ENCODE measurements at regions not wholly inside any gene's neighbourhood (a gene's known extent, or its start where the extent isn't known, plus 50 kb on each side); places are given as distances from the start of the nearest gene placed in this dataset.

GRCh38 chr17:72386619-72387237, 265.9 kb downstream of the SOX9 start:
- DNase-seq (ENCODE audit: low read depth in 1 of 2, low spot score in 1 of 2), result no peak

DNA sequence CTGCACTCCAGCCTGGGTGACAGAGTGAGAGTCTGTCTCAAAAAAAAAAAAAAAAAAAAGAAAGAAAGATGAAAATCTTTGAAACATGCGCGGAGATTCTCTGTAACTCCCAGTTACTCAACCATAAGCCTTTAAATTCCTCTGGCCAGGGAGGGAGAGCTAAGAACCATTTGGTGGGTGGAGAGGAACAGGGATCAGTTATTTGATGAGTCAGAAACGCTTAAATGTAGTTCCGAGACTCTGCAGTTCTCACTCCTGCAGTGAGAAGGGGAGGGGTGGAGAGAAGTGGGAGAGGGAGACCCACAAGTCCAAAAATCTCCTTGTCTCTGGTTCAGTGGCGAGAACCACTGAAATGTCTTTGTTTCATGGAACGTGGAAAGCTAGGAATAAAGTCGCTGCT, 266.7 kb downstream of the SOX9 start:
- DNase-seq (ENCODE audit: low read depth in 1 of 2, low spot score in 1 of 2), result no peak

GRCh38 chr17:72387969-72388368, 267.1 kb downstream of the SOX9 start:
- DNase-seq (ENCODE audit: low read depth in 1 of 2, low spot score in 1 of 2), result no peak

DNA sequence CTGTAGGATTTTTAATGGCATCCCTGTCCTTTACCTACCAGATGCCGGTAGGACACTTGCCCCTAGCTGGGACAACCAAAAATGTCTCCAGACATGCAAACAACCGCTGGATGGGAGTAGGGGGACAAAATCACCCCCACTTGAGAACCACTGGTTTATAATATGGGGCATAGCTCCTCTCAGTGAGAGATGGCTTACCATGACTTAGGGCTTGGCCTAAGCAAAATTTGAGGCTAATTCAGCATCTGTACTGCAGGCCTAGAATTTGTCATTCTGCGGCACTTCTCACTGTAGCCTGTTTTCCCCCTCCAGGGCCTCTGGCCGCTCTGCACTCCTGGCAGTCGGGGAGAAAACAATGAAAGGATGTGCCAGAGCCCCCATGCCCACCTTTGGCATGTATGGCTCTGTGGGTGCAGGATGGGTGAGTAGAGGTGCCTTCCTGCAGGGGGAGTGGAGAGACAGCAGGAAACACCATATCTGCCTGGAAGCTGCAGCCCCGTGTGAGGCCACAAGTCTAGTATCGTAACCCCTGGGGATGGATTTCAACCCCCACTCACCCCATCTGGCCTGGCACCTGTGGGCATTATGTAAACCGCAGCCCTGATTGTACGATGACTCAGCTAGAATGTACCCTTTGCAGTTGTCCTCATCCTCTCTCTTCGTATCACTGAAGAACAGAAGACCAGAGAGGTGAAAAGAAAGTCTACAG, 268.1 kb downstream of the SOX9 start:
- DNase-seq (ENCODE audit: low read depth in 1 of 2, low spot score in 1 of 2), result no peak

- no peak for DNase-seq (ENCODE audit: low read depth in 1 of 2, low spot score in 1 of 2)
Measured at GRCh38 chr17:72390675-72391508, 270.1 kb downstream of the SOX9 start.

GRCh38 chr17:72392056-72393010, 271.5 kb downstream of the SOX9 start:
- DNase-seq (ENCODE audit: low read depth in 1 of 2, low spot score in 1 of 2), result no peak

GRCh38 chr17:72393553-72393952, 272.7 kb downstream of the SOX9 start:
- no peak for DNase-seq (ENCODE audit: low read depth in 1 of 2, low spot score in 1 of 2)

DNA sequence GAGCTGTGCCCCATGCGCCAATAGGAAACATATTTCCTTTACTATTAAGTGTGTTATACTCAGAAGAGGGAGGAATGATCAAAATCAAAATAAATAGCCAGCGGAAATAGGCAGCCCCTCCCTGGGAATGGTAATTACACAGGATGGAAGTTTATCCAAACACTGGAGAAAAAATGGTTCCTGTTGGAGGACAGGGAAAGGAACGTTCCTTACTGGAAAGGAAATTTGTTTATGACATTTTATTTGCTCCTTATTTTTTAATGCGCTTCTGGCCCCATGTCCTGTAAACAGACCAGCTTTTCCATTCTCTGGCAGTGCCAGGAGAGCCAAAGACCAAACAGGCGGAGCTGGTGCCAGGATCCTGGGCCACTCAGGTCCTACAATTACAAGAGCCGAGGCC, 273.7 kb downstream of the SOX9 start:
- DNase-seq (ENCODE audit: low read depth in 1 of 2, low spot score in 1 of 2), result no peak

- no peak for DNase-seq (ENCODE audit: low read depth in 1 of 2, low spot score in 1 of 2)
Measured at GRCh38 chr17:72396121-72396520, 275.3 kb downstream of the SOX9 start.

DNA sequence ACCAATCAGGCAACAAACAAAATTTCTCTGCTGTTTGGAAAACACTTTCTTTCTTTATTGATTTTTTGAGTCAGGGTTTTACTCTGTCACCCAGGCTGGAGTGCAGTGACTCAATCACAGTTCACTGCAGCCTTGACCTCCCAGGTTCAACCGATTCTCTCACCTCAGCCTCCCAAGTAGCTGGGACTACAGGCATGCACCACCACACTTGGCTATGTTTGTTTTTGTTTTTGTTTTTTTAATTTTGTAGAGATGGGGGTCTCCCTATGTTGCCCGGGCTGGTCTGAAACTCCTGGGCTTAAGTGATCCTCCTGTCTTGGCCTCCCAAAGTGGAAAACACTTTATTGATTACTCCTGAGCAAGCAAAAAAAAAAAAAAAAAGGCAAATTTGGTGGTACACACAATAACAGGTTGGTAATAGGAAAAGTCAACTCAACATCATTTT, 276.4 kb downstream of the SOX9 start:
- DNase-seq (ENCODE audit: low read depth in 1 of 2, low spot score in 1 of 2), result no peak

DNA sequence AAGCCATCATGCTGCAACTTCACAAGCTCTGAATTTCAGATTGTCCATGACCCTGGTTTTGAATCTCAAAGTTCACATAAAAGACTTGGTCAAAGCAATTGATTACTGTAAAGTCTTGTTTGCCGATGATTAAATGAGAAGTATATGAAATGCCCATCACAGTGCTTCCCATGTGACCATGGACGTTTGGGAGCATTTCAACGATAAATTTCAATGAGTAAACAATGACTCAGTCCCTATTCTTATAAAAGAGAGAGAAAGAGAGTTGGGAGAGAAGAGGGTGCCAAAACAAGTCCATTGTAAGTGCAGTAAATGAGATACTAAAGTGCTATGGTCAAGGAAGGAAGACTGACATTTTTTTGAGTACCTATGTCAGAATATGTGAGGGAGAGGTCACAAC, 276.9 kb downstream of the SOX9 start:
- no peak for DNase-seq (ENCODE audit: low read depth in 1 of 2, low spot score in 1 of 2)

- no peak for DNase-seq (ENCODE audit: low read depth in 1 of 2, low spot score in 1 of 2)
Measured at GRCh38 chr17:72399023-72399607, 278.3 kb downstream of the SOX9 start.

GRCh38 chr17:72399608-72400487, 279.0 kb downstream of the SOX9 start:
- no peak for DNase-seq (ENCODE audit: low read depth in 1 of 2, low spot score in 1 of 2)

GRCh38 chr17:72400488-72400827, 279.6 kb downstream of the SOX9 start:
- DNase-seq (ENCODE audit: low read depth in 1 of 2, low spot score in 1 of 2), result no peak

- no peak for DNase-seq (ENCODE audit: low read depth in 1 of 2, low spot score in 1 of 2)
Measured at GRCh38 chr17:72400863-72401262, 280.0 kb downstream of the SOX9 start.

DNA sequence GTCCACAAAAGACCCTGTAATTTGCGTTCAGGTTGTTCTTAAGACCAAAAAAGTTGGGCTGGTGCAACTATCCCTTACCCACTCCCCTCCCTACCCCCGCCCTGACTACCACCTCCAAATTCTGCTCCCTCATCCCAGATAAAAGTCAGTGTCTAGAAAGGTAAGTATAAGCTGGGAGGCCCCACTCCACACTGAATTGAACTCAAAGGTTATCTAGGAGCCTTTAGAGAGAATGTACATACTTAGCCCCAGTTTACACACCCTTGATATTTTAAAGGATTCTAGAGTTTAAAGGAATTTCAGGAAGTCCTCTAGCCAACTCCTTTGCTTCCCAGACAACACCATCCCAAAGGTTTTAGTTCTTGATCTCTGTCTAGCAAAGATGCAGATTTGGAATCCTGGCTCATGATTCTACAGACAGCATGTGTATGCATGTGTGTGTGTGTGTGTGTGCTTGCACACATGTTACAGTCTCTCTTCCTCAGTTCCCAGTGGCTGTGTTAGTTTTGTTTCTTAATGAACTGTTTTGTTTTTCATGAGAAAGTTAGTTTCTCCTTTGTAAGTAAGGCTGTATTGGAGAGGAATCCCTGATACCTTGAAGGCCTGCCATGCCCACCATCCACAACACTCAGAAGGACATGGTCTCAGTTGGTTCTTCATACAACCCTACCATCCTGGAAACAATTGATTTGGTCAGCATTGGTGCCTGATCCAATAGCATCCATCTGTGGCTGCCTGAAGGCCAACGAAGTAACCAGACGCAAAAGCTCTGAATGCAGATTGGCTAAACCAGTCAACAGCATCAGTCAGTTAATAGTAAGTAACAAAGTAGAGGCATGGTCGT, 281.3 kb downstream of the SOX9 start:
- no peak for DNase-seq (ENCODE audit: low read depth in 1 of 2, low spot score in 1 of 2)

- no peak for DNase-seq (ENCODE audit: low read depth in 1 of 2, low spot score in 1 of 2)
Measured at GRCh38 chr17:72402727-72403210, 281.9 kb downstream of the SOX9 start.

- no peak for DNase-seq (ENCODE audit: low read depth in 1 of 2, low spot score in 1 of 2)
Measured at GRCh38 chr17:72403713-72404209, 282.9 kb downstream of the SOX9 start.

All from stimulated activated CD4-positive, alpha-beta T cell treated with anti-CD3 and anti-CD28 coated beads, Interleukin-15, amount 100 ng/mL, for 1 hour (primary cell).